ENCODE measurements at regions not wholly inside any gene's neighbourhood (a gene's known extent, or its start where the extent isn't known, plus 50 kb on each side); places are given as distances from the start of the nearest gene placed in this dataset.

DNA sequence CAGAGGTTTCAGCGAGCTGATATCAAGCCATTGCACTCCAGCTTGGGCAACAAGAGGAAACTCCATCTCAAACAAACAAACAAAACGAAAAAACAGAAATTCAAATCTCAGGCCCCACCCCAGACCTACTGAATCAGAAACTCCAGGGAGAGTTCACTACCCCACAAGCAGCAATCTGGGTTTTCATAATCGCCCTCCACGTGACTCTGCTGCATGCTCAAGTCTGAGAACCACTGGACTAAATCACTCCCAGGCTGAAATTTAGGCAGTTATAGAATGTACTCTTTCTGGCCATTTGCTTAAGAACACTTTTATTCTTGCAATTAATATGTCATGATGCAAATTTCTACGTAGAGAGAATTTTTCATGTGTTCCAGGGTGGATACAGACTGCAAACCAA lies 287.3 kb downstream of the USP46 start:
- TF ChIP-seq CTCF (conservative IDR thresholded peaks at IDR 0.05) (no peak), EZH2 (IDR thresholded peaks at IDR 0.05; ENCODE audit: low read depth) (no peak)

Data from PC-9 (cell line).